GM18499 (cell line): ENCODE measurements at regions not wholly inside any gene's neighbourhood (a gene's known extent, or its start where the extent isn't known, plus 50 kb on each side); places are given as distances from the start of the nearest gene placed in this dataset.
"Not testable (repeated sequence)": the region's sequence is repeated elsewhere in the genome, so short reads cannot be mapped to it uniquely, and the experiment has no call there.

ENCODE experiments used
- ATAC-seq: cut with Tn5 transposase; IDR thresholded peaks from one replicate; pipeline ENCODE4 v1.9.1; 2021; ENCODE audit warnings: moderate number of reproducible peaks; ENCODE audit not compliant: insufficient read depth, unreplicated experiment

DNA sequence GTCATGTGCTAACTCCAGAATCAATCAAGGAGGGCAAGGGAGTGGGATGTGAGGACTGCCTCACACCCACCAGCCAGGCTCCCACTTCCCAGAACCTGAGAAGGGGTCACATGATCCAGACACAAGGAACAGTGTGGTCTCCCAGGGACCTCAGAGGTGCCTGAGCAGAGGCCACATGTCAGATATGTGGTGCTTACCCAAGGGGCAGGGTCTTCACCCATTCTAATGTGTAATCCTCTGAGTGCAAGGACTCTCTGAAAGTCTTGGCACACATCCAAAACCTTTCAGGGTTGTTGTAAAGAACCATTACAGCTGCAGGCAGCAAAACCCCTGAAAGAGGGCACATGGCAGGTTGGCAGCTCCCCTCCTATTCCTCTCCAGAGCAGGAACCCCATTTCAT lies 656.6 kb downstream of the UQCRFS1 start:
- no peak for ATAC-seq

DNA sequence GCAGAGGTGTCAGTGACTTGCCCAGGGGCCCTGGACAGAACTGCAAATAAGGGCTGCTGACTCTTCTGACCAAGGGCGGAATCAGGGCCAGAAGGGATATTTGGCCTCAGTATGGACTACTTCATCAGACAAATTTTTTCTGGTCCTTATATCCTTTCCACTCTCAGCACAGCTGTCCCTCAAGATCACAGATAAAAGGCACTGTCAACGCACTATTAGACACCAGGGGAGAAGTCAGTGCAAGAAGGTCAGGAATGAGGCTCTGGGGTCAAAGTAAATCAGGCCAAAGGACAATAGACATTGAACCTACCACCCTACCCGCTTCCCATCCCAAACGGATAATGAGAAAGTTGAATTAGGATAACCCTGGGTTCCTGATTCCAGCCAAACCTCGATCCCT lies 657.6 kb downstream of the UQCRFS1 start:
- no peak for ATAC-seq

DNA sequence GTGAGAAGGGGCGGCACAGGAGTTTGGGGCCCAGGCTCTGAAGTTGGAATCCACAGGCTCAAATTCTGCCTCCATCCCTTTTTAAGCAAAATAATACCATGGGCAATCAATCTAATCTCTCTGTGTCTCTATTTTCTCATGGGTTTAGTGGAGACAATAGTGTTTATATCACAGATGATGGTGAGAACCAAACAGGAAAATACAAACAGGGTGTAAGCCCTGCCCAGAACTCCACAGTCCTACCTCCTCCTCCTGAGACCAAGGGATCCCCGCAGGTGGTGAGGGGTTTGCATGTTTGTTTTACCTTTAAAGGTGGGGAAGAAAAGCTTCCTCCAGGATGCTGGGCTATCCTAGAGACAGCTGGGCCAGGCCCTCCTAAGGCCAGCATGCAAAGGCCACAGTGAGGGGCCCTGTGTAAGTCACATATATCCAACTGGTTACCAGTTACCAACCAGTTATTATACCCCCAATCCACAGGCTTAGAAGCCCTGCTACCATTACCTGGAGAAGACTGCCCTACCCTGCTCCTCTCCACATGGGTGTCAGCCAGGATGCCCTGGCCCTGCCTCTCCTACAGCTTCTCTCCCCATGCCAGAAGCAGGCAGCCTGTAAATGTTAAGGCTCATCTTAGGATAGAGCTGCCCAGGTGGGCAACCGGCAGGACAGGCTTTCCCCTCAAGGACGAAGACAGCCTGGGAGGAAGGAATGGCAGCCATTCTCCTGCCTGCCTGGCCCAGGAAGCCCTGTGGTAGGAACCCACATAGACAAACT lies 658.4 kb downstream of the UQCRFS1 start:
- no peak for ATAC-seq

DNA sequence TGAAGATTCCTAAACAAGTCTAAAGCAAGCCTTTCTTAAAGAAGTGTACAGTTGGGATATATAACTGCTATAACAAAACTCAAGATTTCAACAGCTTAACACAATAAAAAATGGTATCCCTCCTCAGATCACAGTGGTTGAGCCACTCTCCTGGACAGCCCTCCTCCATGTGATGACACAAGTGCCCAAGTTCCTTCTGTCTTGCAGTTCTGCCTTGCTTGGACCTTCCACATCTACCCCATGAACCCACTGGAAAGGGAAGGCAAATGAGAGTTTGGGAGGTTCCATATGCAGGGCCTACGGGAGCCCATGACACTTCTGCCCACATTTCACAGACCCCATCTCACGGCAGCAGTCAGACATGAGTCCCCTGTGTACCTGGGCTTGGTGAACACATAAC lies 659.2 kb downstream of the UQCRFS1 start:
- no peak for ATAC-seq

DNA sequence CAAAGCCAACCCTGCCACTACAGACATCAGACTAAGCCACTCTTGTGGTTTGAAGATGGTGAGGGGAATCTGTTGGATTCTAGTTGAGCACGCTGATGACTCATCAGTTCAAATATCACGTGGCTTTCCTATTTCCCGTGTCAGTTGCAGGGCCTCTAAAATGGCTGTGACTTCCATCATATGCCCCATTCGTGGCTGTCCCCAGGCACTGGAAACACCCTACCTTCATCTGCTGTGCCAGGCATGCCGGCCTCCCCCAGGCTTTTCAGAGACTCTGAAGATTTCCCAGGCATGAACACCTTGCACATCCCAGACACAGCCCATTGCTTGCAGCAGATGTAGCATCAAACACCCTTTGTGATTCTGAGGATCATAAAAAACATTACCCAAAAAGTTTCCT lies 659.9 kb downstream of the UQCRFS1 start:
- ATAC-seq: no peak

DNA sequence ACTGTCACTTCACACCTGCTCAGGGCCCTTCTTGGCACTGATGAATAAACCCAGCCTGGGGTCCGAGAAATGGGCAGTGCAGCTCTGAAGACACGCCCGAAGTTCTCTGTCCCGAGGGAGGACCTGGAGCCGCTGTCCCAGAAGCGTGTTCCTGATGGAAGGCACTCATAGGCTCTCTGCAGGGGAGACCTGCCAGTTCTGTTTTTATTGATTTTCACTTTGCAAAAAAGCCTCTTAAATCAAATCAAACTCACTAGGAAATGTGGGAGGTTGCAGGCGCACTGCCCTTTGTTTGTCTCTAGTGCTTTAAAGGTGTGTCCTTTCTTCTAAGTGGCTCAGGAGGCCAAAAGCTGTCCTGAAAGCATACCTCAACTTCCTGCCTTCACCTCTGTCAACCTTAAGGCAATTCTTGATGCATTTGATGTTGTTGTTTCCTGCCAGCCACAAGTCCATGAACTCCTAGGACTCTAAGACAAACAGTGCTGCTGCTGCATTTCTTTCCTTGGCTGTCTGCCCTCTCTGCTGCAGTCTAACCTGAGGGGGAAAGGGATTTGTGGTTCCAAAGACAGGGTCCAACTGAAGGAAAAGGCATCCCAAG lies 663.2 kb downstream of the UQCRFS1 start:
- ATAC-seq: no peak

DNA sequence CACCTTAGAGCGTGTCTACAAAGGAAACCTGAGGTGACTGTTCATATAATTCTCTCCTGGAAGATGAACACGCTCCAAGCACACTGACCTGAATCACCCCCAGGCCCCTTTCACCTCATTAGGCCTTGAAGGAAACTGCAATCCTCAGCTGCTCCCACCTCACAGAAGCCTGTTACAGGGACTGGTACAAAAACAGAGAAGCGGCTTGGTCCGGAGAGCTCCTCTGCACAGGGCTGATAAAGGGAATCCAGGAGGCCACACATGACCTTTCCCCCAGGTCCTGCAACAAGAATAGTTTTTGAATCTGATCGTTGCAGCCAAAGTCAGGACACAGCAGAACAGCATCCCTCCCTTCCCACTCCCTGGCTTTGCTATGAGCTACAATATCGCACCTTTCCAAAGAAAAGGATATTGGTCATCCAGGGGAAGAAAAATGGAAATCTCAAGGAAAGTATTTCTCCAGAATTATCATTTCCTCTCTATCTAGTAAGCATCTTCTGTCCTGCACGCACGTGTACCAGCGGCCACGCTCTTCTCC lies 666.7 kb downstream of the UQCRFS1 start:
- no peak for ATAC-seq

DNA sequence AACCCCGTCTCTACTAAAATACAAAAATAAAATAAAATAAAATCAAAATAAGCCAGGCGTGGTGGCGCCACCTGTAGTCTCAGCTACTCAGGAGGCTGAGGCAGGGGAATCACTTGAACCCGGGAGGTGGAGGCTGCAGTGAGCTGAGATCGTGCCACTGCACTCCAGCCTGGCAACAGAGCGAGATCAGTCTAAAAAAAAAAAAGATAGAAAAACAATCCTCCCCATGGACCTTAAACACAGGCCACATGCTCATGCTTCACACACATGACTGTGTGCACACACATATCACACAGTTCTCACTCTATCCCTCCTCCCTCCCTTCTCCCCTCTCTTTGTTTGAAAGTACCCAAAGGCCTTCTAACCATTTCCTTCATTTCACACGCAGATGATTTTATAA lies 667.6 kb downstream of the UQCRFS1 start:
- not testable (repeated sequence) for ATAC-seq

DNA sequence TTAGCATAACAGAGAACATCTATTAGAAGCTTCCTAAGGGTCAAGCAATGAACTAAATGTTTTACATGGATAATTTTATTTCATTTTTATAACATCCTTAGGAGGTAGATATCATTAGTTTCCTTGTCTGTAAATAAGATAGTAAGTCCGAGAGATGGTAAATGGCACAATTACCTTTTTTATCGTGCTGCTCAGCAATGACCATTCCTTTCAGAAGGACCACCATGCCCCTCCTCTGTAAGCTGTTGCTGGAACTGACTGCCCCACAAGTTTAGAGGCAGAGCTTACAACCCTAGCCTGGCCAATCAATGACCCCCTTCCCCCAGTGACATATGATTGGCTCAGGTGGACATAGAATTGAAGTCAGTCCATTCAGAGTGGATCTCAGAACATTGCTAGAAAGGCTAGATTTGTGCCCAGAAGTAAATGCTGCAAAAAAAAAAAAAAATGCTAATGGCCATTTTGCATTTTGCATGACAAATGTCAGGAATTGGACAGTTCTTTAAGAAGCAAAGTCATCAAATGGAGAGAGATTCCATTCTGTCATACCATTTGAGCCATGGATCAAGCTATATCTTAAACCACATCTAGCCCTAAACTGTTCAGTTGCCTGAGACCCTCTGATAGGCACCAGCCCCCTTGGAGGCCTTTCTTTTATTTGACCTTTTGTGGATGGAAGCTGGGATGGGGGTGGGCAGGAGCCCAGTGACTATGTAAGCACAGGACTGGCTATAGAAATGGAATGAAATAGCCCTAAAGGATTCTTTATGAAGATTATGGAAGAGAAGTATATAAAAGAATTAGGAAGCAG lies 668.3 kb downstream of the UQCRFS1 start:
- no peak for ATAC-seq

DNA sequence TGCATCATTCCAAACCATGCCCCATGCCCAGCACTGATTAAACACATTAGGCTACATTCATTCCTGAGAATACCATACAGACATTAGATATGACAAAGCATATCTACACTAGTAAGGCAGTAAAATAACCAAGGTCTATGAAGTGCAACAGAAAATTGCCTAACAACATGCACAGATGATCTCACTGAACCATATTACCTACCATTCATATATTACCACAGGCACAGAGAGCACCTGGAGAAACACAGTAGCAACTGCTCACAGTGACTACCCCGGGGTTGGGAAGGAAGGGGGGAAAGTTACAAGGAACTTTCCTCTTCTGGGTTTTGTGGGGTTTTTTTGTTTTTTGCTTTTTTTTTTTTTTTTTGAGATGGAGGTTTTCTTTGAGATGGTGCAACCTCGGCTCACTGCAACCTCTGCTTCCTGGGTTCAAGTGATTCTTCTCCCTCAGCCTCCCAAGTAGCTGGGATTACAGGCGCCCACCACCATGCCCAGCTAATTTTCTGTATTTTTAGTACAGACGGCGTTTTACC lies 669.6 kb downstream of the UQCRFS1 start:
- ATAC-seq: no peak

DNA sequence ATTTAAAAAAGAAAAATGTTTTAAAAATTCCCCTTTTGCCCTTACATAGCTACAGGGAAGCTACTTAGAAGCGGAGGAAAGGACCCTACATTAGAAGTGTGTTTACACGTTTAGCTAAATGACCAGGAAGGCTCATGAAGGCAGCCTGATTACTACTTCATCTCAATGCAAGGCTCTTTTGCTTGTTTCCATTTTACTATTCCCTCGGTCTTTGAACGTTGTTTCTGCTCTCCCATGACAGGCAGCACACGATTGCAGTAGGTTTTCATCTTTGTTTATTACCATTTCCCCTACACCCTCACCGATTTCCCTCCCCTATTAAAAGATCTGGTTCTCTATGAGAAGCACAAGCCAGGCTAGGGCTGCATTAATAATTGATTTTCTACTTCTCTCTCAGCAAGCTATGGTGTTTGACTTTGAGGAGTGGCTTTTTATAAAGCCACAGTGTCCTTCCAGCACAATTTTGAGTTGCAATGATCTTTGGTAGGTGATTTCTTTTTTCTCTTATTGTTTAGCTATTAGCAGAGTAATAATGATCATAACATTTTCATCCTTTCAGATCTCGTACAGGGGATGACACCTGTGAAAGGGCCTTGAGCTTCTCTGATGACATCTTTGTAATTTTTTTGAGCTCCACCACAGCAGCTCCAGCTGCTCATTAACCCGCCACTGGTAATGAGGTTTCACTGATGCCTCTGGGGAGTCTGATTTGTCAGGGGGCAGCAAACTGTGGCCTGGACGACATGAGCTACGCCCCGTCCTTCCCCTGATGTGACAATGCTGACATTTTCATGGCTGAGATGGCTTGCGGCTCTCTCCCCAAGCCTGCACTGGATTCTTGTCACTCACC lies 670.3 kb downstream of the UQCRFS1 start:
- no peak for ATAC-seq

DNA sequence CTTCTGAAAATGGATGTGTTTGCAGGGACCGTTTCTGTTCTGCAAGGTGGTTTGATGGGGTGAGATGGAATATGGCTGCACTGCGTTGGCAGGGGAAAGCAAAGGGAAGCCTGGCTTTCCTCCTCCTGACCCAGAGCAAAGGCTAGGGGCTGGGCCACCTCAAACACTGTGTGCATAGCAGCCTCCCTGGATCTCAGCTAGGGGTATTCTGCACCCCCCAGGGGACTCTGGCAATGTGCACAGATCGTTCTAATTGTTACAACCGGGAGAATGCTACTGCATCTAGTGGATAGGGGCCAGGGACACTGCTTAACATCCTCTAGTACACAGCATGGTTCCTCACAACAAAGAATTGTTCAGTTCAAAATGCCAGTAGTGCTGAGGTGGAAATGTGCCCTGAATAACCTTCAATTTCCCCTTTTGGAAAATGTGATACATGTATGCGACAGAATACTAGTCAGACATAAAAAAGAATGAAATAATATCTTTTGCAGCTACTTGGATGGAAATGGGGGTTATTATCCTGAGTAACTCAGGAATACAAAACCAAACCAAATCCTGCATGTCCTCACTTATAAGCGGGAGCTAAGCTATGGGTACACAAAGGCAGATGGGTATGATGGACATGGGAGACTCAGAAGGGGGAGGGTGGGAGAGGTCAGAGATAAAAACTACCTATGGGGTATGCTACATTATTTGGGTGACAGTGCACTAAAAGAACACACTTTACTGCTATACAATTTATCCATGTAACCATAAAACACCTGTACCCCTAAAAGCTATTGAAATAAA lies 671.2 kb downstream of the UQCRFS1 start:
- no peak for ATAC-seq

DNA sequence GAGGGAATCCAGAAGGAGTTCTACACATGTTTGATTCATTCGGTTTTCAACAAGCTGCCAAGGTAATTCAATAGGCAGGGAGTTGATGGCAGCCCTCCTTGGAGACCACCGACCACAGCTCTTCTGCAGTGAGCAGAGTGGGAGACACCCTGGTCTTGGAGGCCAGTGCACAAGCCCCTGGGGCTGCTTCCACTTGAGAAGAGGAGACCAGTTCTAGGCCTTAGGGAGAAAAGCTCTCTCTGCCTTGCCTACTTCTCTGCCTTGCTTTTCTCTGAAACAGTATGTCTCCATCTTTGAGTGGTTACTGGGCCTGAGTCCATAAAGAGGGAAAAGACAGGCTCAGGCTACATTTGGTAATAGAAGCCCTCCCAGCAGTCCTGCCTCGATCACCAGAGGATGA lies 671.9 kb downstream of the UQCRFS1 start:
- ATAC-seq: no peak

DNA sequence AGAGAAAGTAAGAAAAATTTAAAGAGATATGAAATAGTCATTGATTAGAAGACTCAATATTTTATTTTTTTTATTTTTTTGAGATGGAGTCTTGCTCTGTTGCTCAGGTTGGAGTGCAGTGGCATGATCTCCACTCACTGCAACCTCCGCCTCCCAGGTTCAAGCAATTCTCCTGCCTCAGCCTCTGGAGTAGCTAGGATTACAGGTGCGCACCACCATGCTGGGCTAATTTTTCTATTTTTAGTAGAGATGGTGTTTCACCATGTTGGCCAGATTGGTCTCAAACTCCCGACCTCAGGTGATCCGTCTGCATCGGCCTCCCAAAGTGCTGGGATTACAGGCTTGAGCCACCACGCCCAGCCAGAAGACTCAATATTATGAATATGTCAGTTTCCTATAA lies 672.6 kb downstream of the UQCRFS1 start:
- ATAC-seq: not testable (repeated sequence)

DNA sequence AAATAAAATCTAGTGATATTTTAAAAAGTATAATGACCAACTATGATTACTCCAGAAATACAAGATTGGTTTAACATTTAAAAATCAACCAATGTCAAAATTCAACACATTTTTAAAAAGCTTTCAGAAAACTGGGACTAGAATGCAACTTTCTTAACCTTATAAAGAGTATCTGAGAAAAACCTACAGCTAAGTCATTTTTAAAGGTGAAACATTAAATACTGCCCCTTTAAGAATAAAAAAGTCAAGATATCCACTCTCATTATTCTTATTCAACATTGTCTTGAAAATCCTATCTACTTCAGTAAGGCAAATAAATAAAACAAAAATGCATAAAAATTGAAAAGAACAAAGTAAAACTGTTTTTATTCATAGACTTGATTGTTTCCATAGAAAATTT lies 673.2 kb downstream of the UQCRFS1 start:
- no peak for ATAC-seq

DNA sequence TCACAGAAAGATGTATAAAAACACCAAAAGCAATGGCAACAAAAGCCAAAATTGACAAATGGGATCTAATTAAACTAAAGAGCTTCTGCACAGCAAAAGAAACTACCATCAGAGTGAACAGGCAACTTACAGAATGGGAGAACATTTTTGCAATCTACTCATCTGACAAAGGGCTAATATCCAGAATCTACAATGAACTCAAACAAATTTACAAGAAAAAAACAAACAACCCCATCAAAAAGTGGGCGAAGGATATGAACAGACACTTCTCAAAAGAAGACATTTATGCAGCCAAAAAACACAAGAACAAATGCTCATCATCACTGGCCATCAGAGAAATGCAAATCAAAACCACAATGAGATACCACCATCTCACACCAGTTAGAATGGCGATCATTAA lies 674.4 kb downstream of the UQCRFS1 start:
- ATAC-seq: not testable (repeated sequence)

DNA sequence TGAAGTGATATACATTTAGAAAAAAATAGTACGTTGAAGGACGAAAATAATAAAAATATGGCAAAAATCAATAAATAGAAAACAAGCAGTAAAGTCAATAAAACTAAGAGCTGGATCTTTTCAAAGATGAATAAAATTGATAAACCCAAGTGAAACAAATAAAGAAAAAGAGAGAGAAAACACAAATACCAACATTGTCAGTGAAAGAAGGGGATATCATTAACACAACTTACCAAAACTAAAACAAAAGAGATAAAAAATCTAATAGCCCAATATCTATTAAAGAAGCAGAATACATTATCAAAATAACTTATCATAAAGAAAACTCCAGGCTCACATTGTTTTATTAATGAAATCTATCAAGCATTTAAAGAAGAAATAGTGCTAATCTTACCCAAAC lies 675.1 kb downstream of the UQCRFS1 start:
- ATAC-seq: no peak

DNA sequence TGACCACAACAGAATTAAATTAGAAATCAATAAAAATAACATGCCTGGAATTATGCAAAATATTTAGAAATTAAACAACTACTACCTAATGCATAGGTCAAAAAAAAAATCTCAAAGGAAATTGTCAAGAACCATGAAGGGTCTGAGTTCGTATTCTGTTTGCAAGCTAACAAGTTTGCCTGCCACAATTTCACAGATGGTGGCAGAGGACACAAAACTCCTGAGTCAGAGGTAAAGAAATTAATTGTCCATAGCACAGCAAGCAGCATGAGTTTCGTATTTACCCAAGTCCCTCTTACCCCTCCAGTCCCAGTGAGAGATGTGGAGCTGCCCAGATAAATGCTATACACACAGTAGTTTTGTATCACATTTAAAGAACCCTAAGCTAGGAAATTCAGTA lies 675.9 kb downstream of the UQCRFS1 start:
- ATAC-seq: no peak

DNA sequence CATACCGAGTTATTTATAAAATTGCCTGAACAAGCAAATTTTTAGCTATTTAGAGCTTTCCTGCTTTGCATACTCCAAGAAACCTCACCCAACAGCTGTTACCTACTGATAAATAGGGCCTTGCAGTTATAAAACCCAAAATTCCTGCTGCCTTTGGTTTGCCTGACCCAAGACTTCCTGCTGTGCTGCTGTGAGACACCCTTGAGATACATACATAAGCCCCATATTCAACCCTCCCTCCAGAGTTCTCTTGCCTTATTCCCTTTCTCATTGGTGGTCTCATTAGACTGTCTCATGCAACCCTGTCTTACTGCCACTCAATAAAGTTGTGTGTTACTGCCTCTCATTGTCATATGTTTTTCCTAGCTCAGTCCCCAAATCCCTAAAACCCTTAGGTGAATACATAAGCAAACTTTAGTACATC lies 677.6 kb downstream of the UQCRFS1 start:
- ATAC-seq: no peak
